SKM-1 (cell line): ENCODE measurements at regions not wholly inside any gene's neighbourhood (a gene's known extent, or its start where the extent isn't known, plus 50 kb on each side); places are given as distances from the start of the nearest gene placed in this dataset.
A peak's percentile ranks its signal among the peaks of the same experiment; 100 is the strongest.

ENCODE experiments used
- DNase-seq: peaks from one replicate; lab custom pipeline; 2025; ENCODE audit not compliant: unreplicated experiment; lab: John Stamatoyannopoulos, UW

DNA sequence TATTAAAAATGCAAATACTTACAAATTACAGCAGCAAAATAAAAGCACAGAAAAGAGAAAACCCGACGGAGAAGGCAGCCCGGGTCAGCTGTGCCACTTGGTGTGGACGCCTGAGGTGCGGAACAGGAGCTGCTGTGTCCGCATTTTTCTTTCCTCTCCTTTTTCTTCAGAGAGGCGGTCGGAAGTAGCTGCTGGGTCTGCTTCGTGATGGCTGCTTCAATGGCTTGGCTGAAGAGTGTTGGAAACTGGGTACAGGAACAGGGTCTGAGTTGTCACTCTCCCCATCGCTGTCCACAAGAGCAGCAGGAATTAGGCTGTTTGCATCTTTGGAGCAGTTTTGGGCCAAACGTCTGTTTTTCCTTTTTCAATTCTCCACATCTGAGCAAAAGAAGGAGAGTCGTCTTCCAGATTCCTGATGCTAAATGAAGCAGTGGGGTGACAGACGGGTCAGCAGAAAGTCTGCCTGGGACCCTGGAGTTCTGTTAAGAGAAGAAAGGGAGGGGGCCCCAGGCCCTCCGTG, 53.5 kb upstream of the ARL8B start:
- DNase-seq, result no peak

DNA sequence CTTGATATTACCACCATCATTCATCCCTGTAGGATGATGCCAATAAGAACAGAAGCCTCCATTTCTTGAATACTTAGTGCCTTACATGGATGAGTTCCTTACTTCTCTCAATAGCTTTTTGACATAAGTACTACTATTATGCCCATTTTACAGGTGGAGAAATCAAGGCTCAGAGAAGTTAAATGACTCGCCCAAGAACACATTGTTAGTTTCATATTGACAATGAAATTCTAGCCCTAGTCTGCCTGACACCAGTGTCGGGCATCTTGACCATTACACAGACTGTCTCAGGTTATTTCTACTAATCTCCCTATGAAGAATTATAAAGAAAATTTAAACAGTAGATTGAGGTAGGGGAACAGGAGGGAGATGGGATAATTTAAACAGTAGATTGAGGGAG, 52.5 kb upstream of the ARL8B start:
- DNase-seq, result no peak

- no peak for DNase-seq
These were observed 51.0 kb upstream of the ARL8B start for GRCh38 chr3:5071061-5071460.

DNA sequence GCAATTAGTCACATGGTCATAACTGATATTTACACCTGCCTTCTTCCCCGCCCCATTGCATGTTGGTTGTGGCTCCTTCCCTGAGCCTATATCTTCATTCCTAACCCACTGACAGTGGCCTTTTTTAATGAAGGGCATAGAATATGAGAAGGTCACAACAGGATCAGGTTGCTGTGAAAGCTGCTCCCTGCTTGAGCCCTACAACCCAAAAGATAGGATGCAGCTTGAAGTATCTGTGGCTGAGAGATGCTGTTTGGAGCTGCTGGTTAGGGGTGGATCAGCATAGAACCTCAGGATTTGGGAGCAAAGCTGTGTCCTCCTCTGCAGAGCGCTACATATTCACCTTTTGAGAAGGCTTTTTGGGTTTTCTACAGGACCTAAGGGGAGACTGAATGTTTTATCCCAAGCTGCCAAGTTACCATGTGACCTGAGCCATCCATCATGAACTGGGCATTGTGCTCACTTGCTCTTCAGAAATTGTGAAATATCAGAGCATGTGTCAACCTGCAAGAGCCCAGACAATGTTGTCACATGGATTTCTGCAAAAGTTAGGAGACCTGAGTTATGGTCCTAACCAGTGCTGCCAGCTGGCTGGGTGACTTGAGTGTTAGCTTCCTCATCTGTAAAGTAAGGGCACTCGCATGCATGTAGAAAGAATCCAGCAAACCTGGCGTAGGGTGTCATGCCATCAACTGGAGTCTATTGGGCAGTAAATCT, 49.8 kb upstream of the ARL8B start:
- peak; percentile 48 for DNase-seq
